ENCODE measurements at regions not wholly inside any gene's neighbourhood (a gene's known extent, or its start where the extent isn't known, plus 50 kb on each side); places are given as distances from the start of the nearest gene placed in this dataset.

DNA sequence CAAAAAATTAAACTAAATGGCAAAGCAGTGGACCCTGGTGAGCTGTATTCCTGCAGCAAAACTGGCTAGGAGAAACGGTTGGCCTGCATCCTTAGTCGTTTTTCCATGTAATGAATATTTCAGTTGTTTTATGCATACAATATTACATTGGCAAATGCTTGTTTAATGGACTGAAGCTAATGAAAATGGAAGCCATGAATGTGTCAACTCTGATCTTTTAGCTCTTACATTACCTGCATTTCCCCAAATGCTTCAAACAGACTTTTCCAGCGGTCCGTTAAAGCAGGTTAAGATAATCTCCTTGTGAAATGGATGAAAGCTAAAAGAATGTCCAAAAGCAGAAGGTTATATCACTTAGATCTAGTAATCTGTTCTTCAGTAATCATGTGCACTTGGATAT is 686.3 kb upstream of the SETBP1 start:
- TF ChIP-seq, protein P1, sequence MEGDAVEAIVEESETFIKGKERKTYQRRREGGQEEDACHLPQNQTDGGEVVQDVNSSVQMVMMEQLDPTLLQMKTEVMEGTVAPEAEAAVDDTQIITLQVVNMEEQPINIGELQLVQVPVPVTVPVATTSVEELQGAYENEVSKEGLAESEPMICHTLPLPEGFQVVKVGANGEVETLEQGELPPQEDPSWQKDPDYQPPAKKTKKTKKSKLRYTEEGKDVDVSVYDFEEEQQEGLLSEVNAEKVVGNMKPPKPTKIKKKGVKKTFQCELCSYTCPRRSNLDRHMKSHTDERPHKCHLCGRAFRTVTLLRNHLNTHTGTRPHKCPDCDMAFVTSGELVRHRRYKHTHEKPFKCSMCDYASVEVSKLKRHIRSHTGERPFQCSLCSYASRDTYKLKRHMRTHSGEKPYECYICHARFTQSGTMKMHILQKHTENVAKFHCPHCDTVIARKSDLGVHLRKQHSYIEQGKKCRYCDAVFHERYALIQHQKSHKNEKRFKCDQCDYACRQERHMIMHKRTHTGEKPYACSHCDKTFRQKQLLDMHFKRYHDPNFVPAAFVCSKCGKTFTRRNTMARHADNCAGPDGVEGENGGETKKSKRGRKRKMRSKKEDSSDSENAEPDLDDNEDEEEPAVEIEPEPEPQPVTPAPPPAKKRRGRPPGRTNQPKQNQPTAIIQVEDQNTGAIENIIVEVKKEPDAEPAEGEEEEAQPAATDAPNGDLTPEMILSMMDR (conservative IDR thresholded peaks at IDR 0.05), result no peak
- no peak for TF ChIP-seq ZFX (IDR thresholded peaks at IDR 0.05)
